ENCODE measurements at regions not wholly inside any gene's neighbourhood (a gene's known extent, or its start where the extent isn't known, plus 50 kb on each side); places are given as distances from the start of the nearest gene placed in this dataset.

DNA sequence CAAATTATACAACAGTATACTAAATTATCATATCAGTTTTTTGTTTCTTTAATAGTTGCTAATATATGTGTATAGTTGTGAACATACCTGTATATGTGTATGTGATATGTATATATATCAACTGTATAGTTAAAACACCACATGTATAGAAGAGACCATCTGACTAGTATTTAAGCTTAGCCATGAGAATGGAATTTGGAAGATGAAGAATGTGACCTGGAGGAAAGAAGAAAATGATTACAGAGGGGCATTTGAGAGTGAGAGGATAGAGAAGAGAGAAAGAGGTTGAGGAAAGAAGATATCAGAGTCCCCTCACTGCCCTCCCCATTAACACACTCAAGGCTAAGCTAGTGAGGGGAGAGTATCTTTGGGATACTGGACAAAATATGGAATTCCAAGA is 335.9 kb downstream of the BCKDHB start:
- no peaks in the 10 kb centered on the region for H3K36me3 Mint-ChIP-seq
- no peak overlapping the region for H3K27ac Mint-ChIP-seq
- no peaks in the 10 kb centered on the region for H3K4me1 Mint-ChIP-seq (ENCODE audit: low read depth)
- no peak overlapping the region for H3K4me3 Mint-ChIP-seq
- CTCF ChIA-PET: no interaction called here
- POLR2A ChIA-PET: no interaction called here
- intact Hi-C loops (cut with micrococcal nuclease): no loop called here
- no peak for DNase-seq
- no peaks in the 10 kb centered on the region for H3K27me3 Mint-ChIP-seq
- H3K9me3 Mint-ChIP-seq: no peaks in the 10 kb centered on the region

DNA sequence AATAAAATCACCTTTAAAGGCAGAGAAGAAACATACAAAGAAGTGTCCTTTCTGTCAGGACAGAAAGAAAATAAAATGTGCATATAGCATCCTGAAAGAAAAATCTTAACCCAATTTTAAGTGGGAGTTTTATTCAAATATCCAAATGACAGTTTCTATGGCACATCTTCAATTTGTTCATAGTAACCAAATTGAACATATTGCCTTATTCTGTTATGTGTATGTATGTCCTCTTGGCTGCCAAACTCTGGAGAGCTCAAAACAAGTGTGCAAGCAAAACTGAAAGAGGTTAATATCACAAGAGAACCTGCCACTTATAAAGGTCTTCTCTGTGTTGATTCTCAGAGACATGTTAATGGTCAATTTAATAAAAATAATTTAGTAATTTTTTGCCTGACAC is 334.7 kb downstream of the BCKDHB start:
- intact Hi-C loops (cut with micrococcal nuclease): no loop called here

DNA sequence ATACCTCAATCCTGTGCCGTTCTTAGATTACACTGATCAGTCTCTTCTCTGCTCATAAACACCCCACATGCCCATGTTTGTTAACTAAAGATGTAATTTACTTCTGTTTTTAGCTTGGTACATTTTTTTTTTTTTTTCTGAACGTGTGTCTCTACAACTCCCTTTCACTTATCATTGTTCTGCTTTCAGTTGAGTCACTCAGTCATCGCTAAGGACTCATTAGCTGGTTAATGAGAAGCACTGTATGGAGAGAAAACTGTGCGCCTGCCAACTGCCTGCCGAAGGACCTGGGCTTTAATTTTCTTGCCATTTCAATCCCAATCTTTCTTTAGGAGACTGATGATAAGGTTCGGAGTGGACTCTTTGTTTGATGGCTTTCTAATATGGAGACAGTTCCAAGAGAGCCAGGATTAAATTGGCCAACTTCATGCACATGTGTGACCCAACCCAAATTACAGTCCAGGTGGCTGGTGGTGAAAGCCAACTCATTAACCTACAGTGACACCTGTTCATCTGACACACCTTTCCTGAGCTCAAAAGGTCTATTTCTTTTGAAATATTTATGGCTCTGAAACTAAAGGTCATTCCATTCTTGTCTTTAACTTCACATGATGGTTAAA is 334.1 kb downstream of the BCKDHB start:
- intact Hi-C loops (cut with micrococcal nuclease): no loop called here
- Mint-ChIP-seq H3K9me3 (no peaks in the 10 kb centered on the region), H3K36me3 (no peaks in the 10 kb centered on the region), H3K4me1 (ENCODE audit: low read depth) (no peaks in the 10 kb centered on the region), H3K27ac (no peak overlapping the region), H3K27me3 (no peaks in the 10 kb centered on the region), H3K4me3 (no peak overlapping the region)
- ChIA-PET CTCF (interaction anchor here (0.7 kb wide), 1 partner anchor 916 kb away, joined by 3 read pairs; no protein-coding TSS in a partner anchor), POLR2A (no interaction called here)
- no peak for DNase-seq

More for the DNA sequence above, 334.7 kb downstream of the BCKDHB start:
- H3K27ac Mint-ChIP-seq: no peak overlapping the region
- DNase-seq: no peak
- no peaks in the 10 kb centered on the region for H3K4me1 Mint-ChIP-seq (ENCODE audit: low read depth)
- POLR2A ChIA-PET: no interaction called here
- H3K27me3 Mint-ChIP-seq: no peaks in the 10 kb centered on the region
- H3K36me3 Mint-ChIP-seq: no peaks in the 10 kb centered on the region
- no peak overlapping the region for H3K4me3 Mint-ChIP-seq
- CTCF ChIA-PET: no interaction called here
- no peaks in the 10 kb centered on the region for H3K9me3 Mint-ChIP-seq

DNA sequence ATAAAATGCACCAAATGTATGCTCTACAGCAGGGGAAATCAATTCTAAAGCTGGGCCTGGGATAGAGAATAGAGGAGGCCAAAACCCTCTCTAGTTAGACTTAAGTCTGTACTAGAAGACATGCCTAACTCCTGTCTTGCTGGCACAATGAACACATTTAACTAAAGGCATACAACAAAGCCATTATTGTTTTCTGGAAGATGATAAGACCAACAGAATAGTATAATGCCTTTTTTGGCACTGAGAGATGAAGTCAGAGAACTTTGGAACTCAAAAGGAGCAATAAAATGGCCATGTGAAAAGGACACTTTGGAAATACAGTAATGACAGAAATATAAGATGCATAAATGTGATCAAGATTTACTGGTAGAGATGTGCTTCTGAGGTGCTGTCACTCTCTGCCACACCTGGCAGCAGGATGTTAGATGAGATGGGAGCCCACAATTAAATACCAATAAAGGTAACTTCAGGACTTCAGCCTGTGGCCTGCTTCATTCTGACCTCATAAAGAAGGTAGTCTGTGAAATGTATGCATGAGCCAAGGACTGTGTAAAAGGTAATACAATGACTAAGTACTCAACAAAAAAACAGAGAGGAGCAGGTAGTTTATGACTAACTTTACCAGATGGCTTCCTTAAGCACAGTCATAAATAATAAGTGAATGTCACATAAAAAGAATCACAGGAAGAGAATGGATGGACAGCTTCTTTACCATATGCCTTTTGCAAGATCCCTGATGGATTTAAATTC is 333.4 kb downstream of the BCKDHB start:
- POLR2A ChIA-PET: no interaction called here
- H3K4me3 Mint-ChIP-seq: no peak overlapping the region
- no peaks in the 10 kb centered on the region for H3K9me3 Mint-ChIP-seq
- CTCF ChIA-PET: interaction anchor here (0.7 kb wide), 1 partner anchor 917 kb away, joined by 3 read pairs; no protein-coding TSS in a partner anchor
- H3K4me1 Mint-ChIP-seq (ENCODE audit: low read depth): no peaks in the 10 kb centered on the region
- H3K27me3 Mint-ChIP-seq: no peaks in the 10 kb centered on the region
- H3K36me3 Mint-ChIP-seq: no peaks in the 10 kb centered on the region
- no peak overlapping the region for H3K27ac Mint-ChIP-seq
- DNase-seq: no peak
- intact Hi-C loops (cut with micrococcal nuclease): no loop called here

DNA sequence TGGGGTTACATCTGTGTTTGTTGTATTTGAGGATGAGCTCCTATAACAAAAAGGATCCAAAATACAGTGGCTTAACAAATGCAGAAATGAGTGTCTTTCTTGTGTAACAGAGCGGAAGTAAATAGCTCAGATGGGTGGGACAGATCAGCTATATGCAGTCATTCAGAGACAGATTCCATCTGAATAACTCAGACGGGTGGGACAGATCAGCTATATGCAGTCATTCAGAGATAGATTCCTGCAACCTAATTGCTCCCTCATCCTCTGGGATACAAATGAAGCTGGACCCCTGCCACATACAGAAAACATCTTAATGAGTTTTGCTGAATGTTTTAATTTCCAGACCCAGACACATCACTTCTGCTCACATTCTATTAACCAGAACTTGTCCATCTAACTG is 332.3 kb downstream of the BCKDHB start:
- no peaks in the 10 kb centered on the region for H3K36me3 Mint-ChIP-seq
- POLR2A ChIA-PET: no interaction called here
- CTCF ChIA-PET: no interaction called here
- no peaks in the 10 kb centered on the region for H3K9me3 Mint-ChIP-seq
- H3K27ac Mint-ChIP-seq: no peak overlapping the region
- no peaks in the 10 kb centered on the region for H3K4me1 Mint-ChIP-seq (ENCODE audit: low read depth)
- H3K27me3 Mint-ChIP-seq: no peaks in the 10 kb centered on the region
- DNase-seq: no peak
- H3K4me3 Mint-ChIP-seq: no peak overlapping the region
- intact Hi-C loops (cut with micrococcal nuclease): no loop called here

DNA sequence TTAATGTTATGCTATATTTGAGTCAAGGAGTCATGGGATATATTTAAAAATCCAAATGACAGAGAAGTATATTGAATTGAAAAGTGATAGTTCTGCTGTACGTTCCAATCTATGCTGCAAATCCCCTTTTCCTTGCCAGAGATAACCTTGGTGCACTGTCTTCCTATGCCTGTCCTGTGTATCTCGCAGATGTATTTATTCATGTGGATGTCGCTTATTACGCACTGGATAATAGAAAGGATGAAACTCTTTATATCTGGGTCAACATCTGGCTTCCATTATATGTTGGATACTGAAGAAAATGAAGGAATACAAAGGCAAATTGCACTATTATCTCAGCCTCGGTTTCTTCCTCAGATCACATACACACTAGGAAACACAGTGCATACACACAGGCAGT is 331.3 kb downstream of the BCKDHB start:
- POLR2A ChIA-PET: no interaction called here
- intact Hi-C loops (cut with micrococcal nuclease): no loop called here
- CTCF ChIA-PET: no interaction called here

DNA sequence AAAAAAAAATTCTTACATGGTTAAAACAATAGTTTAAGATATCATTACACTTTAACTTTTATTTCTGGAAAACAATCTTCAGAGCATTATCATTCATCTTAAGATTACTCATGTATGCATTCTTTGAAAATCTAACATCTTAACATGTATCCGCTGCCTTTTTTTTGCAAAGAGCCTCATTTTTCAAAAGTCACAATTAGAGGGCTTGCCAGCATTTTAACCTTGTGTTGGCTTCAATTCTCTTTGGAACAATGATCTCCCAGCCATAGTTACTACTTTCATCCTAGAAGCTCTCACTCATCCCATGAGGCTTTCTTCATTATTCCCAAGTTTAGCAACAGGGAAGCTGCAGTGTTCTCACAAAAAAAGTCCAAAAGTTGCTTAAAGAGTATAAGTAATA is 330.8 kb downstream of the BCKDHB start:
- intact Hi-C loops (cut with micrococcal nuclease): no loop called here
- CTCF ChIA-PET: no interaction called here
- Mint-ChIP-seq H3K4me3 (no peak overlapping the region), H3K9me3 (no peaks in the 10 kb centered on the region), H3K4me1 (ENCODE audit: low read depth) (no peaks in the 10 kb centered on the region), H3K27ac (no peak overlapping the region), H3K27me3 (no peaks in the 10 kb centered on the region), H3K36me3 (no peaks in the 10 kb centered on the region)
- POLR2A ChIA-PET: no interaction called here
- DNase-seq: no peak

More for the DNA sequence above, 331.3 kb downstream of the BCKDHB start:
- DNase-seq: no peak
- no peaks in the 10 kb centered on the region for H3K4me1 Mint-ChIP-seq (ENCODE audit: low read depth)
- H3K9me3 Mint-ChIP-seq: no peaks in the 10 kb centered on the region
- no peak overlapping the region for H3K4me3 Mint-ChIP-seq
- no peaks in the 10 kb centered on the region for H3K36me3 Mint-ChIP-seq
- H3K27me3 Mint-ChIP-seq: no peaks in the 10 kb centered on the region
- H3K27ac Mint-ChIP-seq: no peak overlapping the region

DNA sequence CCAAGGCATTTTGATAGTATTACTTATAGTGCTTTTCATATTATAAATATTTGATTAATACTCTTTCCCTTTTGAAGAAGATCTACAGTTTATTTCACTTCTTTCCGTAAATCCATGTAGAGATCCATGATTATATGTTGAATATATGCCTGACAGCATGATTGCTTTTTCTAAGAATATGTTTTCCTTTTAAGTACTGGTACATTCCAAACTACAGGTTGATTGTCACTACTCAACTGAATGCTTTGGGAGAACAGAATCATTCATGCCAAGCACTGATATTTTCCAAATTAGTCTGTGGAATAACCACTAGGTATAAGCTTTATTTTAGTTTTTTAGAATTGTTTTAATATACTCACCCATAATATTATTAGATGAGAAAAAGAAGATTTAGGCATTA is 330.2 kb downstream of the BCKDHB start:
- intact Hi-C loops (cut with micrococcal nuclease): no loop called here
- Mint-ChIP-seq H3K4me3 (no peak overlapping the region), H3K36me3 (no peaks in the 10 kb centered on the region), H3K27ac (no peak overlapping the region), H3K27me3 (no peaks in the 10 kb centered on the region), H3K4me1 (ENCODE audit: low read depth) (no peaks in the 10 kb centered on the region), H3K9me3 (no peaks in the 10 kb centered on the region)
- no peak for DNase-seq
- ChIA-PET CTCF (no interaction called here), POLR2A (no interaction called here)

DNA sequence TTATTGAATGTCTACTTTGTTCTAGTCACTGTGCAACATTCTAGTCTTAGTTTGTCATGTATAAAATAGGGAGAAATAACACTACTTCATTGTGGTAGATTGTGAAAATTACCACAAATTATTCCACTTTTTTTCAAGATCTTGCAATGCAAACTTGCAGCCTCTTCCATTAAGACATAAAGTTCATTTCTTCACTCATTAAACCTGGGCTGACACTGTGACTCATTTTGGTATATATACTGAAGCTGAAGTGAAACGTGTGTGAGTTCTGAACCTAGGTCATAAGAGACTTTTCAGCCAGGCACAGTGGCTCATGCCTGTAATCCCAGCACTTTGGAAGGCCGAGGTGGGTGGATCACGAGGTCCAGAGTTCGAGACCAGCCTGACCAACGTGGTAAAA is 329.0 kb downstream of the BCKDHB start:
- no peak for DNase-seq
- POLR2A ChIA-PET: no interaction called here
- CTCF ChIA-PET: no interaction called here

DNA sequence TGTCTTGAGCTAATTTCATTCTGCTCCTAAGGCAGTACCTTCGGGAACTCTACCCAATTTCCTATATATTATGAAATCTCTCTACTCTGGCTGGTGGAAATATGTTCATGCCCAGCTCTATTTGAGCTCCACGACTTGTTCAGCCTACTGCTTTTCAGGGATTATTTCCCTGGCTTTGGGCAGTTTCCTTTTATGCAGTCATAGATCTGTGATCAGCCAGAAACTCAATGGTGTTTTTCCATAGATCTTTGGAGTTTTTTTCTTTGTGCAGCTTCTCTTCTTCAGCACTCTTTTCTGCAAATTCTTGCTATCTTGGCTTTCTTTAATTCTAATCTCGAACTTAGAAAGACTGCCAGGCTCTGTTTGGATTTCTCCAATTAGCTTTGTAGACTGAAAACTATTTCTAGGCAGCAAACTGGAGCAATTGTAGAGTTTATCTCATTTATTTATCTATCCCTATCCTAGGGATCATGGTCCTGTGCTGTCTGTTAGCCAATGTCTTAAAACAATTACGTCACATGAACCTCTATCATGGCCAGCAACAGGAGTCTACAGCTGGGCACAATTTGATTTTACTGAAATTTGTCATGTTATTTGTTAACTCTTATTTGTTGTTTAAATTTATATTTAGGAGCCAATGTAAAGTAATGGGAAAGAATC is 328.4 kb downstream of the BCKDHB start:
- CTCF ChIA-PET: no interaction called here
- POLR2A ChIA-PET: no interaction called here
- Mint-ChIP-seq H3K27ac (no peak overlapping the region), H3K4me3 (no peak overlapping the region), H3K36me3 (no peaks in the 10 kb centered on the region), H3K4me1 (ENCODE audit: low read depth) (no peaks in the 10 kb centered on the region), H3K27me3 (no peaks in the 10 kb centered on the region), H3K9me3 (peaks cover 4% of the 10 kb centered on the region)
- intact Hi-C loops (cut with micrococcal nuclease): no loop called here
- DNase-seq: no peak

More for the DNA sequence above, 329.0 kb downstream of the BCKDHB start:
- no peak overlapping the region for H3K4me3 Mint-ChIP-seq
- no peak overlapping the region for H3K27ac Mint-ChIP-seq
- H3K36me3 Mint-ChIP-seq: no peaks in the 10 kb centered on the region
- H3K4me1 Mint-ChIP-seq (ENCODE audit: low read depth): no peaks in the 10 kb centered on the region
- H3K9me3 Mint-ChIP-seq: peaks cover 3% of the 10 kb centered on the region
- H3K27me3 Mint-ChIP-seq: no peaks in the 10 kb centered on the region
- intact Hi-C loops (cut with micrococcal nuclease): no loop called here

DNA sequence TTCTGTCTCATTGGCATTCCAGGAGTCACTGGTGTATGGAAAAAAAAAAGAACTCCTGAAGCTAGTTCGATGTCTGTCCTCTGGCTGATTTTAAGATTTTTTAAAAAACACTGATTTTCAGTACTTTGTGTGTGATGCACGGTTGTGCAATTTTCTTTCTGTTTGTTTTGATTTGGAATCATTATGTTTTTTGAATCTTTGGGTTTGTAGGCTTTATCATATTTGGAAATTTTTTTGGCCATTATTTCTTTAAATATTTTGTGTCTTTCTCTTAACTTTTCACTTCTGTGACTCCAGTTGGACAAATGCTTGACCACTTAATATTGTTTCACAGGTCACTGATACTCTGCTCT is 327.2 kb downstream of the BCKDHB start:
- intact Hi-C loops (cut with micrococcal nuclease): no loop called here
- Mint-ChIP-seq H3K27me3 (no peaks in the 10 kb centered on the region), H3K36me3 (no peaks in the 10 kb centered on the region), H3K4me1 (ENCODE audit: low read depth) (no peaks in the 10 kb centered on the region), H3K9me3 (peaks cover 10% of the 10 kb centered on the region), H3K27ac (no peak overlapping the region), H3K4me3 (no peak overlapping the region)
- ChIA-PET CTCF (no interaction called here), POLR2A (no interaction called here)
- no peak for DNase-seq

DNA sequence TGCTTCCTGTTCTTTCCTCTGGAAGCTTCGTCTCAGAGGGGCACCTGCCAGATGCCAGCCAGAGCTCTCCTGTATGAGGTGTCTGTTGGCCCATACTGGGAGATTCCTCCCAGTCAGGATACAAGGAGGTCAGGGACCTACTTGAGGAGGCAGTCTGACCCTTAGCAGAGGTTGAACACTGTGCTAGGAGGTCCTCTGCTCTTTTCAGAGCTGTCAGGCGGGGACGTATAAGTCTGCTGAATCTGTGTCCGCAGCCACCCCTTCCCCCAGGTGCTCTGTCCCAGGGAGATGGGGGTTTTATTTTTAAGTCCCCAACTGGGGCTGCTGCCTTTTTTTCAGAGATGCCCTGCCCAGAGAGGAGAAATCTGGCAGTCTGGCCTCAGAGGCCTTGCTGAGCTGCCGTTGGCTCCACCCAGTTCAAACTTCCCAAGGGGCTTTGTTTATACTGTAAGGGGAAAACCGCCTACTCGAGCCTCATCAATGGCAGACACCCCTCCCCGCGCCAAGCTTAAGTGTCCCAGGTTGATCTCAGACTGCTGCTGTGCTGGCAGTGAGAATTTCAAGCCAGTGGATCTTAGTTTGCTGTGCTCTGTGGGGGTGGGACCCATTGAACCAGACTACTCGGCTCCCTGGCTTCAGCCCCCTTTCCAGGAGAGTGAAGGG is 326.7 kb downstream of the BCKDHB start:
- Mint-ChIP-seq H3K36me3 (no peaks in the 10 kb centered on the region), H3K27ac (no peak overlapping the region), H3K4me3 (no peak overlapping the region), H3K27me3 (no peaks in the 10 kb centered on the region), H3K9me3 (peaks cover 15% of the 10 kb centered on the region), H3K4me1 (ENCODE audit: low read depth) (no peaks in the 10 kb centered on the region)
- intact Hi-C loops (cut with micrococcal nuclease): no loop called here
- POLR2A ChIA-PET: no interaction called here
- no peak for DNase-seq
- CTCF ChIA-PET: no interaction called here

Measured in activated CD4-positive, alpha-beta memory T cell treated with anti-CD3 and anti-CD28 coated beads for 36 hours (primary cell).